AG09319 (cell line): ENCODE measurements at regions not wholly inside any gene's neighbourhood (a gene's known extent, or its start where the extent isn't known, plus 50 kb on each side); places are given as distances from the start of the nearest gene placed in this dataset.
A peak's percentile ranks its signal among the peaks of the same experiment; 100 is the strongest.

Experiments used
- DNase-seq: peaks from one replicate; pipeline ENCODE4 v3.0.0-alpha.2; 2010; ENCODE audit warnings: low read depth; ENCODE audit errors: extremely low read depth
- CTCF ChIP-seq: IDR thresholded peaks from 2 replicates; pipeline ENCODE4 v1.5.1; 2011; ENCODE audit warnings: low read depth, mild to moderate bottlenecking, inconsistent platforms, low read length, moderate library complexity

- no peak for DNase-seq
- TF ChIP-seq CTCF, result no peak
Observed at GRCh38 chr12:115774148-115774895, 503.2 kb downstream of the MED13L start.

GRCh38 chr12:115771601-115772000 lies 505.9 kb downstream of the MED13L start:
- DNase-seq, result no peak
- no peak for TF ChIP-seq CTCF

GRCh38 chr12:115771065-115771464 lies 506.4 kb downstream of the MED13L start:
- no peak for DNase-seq
- TF ChIP-seq CTCF, result peak; percentile 31

GRCh38 chr12:115770643-115771042 lies 506.9 kb downstream of the MED13L start:
- DNase-seq, result no peak
- TF ChIP-seq CTCF, result no peak

GRCh38 chr12:115767916-115768315 lies 509.6 kb downstream of the MED13L start:
- TF ChIP-seq CTCF, result no peak
- no peak for DNase-seq

GRCh38 chr12:115763982-115764621 lies 513.4 kb downstream of the MED13L start:
- no peak for DNase-seq
- TF ChIP-seq CTCF, result no peak

- no peak for DNase-seq
- TF ChIP-seq CTCF, result no peak
Observed at GRCh38 chr12:115763376-115763775, 514.1 kb downstream of the MED13L start.
